HG03575 (cell line): ENCODE measurements at regions not wholly inside any gene's neighbourhood (a gene's known extent, or its start where the extent isn't known, plus 50 kb on each side); places are given as distances from the start of the nearest gene placed in this dataset.
"Not testable (repeated sequence)": the region's sequence is repeated elsewhere in the genome, so short reads cannot be mapped to it uniquely, and the experiment has no call there.

Experiments
- ATAC-seq: cut with Tn5 transposase; IDR thresholded peaks from one replicate; pipeline ENCODE4 v1.9.1; 2021; ENCODE audit not compliant: unreplicated experiment, insufficient number of reproducible peaks, low FRiP score; ENCODE audit errors: extremely low read depth

DNA sequence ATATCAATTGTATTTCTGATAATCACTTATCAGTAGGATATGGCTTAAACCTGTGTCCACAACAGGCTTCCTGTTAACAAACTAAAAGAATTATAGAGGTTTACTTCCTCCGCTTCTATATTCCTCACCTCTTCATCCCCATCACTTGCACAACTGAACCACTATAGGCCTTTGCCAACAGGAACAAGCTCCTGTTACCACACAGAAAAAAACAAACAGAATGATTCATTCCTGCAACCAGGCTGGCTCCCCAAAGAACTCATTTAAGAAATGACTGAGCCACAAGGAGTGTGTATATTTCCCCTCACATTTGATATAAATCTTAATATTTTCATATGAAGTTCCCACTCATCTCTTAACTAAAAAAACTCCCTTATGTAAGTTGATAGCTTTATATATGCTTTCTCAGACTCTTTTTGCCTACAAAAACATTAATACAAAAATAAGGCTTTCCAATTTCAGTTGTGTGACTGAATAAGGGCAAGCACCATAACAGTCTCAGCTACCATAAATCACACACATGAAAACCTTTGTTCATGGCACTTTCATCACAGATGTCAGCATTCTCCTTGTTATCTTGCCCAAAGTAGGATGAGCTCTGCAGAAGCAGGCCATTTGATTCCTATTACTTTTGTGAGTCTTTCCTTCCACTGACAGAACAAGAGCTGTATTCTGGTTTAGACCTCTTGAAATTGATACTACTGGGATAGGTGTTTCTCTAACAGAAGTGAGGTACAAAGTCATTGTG is 366.8 kb downstream of the SLITRK1 start:
- ATAC-seq, result no peak

DNA sequence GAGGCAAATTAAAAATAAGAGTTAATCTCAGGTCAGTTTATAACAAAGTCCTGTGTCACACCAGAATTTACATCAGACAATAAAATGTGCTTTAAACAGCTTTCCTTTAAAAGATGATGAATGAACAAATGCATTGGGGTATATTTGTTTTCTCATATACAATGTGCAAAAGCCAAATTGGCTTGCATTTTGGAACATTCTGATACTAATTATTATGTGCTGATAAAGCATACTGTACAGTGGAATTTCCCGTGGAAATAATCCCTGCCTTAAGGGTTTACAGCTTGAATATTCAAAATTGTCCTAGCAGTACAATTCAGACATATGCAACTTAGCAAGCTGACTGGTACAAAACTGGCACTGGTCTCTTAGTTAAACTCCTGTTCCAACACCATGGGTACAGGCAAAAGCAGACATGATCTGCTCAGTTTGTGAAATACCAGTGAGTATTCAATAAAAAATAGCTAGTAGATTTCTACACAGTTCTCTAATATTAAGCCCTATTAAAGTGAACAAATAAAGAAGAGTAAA is 373.4 kb downstream of the SLITRK1 start:
- ATAC-seq, result no peak

DNA sequence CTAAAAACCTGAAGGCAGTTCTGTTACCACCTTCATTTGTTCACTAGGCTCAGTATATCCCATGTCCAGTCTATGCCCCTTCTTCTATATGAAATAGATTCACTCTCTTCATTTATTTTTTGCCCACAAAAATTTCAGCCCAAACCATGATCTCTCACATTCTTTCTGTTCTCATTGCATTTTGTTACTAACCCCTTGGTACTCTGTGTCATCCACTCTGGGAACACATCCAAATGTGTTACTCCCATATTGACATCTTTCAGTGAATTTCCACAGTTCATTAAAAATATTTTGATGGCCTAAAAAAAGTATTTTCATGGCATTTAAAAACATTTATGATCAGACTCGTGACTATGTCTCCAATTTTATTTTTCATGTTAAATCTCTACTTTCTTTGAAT is 378.9 kb downstream of the SLITRK1 start:
- ATAC-seq, result no peak

DNA sequence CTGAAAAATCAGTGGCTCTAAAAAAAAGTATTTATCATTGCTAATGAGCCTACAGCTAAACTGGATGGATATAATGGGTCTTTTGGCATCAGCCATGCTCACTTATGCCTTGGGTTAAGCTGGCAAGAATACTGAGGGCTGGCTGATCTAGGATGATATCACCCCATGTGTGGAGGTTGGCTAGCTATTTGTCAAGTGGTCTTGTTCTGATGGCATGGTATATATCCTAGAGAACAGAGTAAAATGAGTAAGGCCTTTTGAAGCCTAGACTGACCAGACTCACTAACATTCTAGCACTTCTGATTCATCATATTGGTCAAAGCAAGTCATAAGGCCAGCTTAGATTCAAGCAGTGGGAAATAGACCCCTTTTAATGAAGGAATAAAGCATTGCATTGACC is 383.0 kb downstream of the SLITRK1 start:
- ATAC-seq, result no peak

DNA sequence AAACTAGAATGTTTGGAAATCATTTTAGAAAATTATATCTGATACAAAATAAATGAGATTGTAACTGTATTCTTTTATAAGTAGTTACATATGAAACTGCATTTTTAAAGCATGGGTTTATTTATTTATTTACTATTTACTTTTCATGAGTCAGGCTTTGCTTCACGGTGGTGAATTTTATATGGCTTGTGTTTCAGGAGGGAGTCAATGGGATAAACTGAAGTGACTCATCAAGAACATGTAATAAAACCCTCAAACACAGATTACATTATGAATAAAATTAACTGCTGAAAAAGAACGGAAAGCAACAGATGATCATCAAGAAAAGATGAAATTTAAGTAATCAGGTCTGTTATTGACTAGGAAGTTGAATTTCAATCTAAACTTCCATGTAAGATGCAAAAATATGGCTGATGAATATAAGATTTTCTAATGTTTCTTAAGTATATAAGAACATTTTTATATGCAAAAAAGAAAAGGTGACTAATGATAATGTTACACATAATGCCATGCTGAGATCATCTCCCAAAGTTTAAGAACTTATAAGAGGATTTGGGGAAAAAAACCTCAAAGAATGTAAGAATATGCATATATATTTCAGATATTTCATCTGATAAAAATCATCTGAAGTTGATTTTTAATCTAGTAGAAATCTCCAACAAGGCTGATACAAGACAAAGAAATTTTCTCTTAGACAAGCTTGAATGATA is 383.6 kb downstream of the SLITRK1 start:
- no peak for ATAC-seq

DNA sequence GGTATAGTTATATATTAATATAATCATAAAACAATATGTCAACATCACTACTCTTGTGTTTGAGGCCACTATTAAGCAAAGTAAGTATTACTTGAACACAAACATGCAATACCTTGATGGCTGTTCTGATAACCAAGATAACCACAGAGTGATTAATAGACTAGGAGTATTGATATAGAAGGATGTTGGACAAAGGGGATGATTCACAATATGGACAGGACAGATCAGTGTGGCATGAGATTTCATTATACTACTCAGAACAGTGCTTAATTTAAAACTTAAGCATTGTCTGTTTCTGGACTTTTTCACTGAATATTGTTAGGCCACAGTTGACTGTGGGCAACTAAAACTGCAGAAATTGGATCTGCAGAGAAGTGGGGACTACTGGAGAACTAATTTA is 384.2 kb downstream of the SLITRK1 start:
- no peak for ATAC-seq

DNA sequence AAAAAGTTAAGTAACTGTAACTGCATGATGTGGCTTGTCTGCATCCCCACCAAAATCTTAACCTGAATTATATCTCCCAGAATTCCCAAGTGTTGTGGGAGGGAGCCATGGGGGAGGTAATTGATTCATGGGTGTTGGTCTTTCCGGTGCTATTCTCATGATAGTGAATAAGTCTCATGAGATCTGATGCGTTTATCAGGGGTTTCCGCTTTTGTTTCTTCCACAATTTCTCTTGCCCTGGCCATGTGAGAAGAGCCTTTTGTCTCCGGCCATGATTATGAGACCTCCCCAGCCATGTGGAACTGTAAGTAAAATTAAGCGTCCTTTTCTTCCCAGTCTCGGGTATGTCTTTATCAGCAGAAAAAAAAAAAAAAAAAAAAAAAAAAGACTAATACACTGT is 385.8 kb downstream of the SLITRK1 start:
- no peak for ATAC-seq

DNA sequence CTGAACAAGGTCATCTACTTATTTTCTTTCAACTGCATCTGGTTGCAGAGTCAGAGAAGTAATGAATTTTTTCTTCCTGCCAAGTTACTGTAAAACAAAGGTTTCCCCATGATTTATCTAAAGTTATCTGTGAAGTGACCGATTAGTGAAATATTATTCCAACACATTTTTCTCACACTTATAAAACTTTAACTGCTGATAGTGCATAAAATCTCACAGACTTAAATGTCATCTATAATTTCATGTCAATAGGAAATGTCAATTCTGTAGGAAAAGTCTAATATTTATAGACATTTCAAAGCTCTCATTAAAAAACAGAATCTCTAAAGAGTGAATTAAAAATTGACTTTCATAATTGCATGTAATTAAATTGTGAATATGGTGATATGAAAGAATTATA is 397.2 kb downstream of the SLITRK1 start:
- ATAC-seq, result no peak

DNA sequence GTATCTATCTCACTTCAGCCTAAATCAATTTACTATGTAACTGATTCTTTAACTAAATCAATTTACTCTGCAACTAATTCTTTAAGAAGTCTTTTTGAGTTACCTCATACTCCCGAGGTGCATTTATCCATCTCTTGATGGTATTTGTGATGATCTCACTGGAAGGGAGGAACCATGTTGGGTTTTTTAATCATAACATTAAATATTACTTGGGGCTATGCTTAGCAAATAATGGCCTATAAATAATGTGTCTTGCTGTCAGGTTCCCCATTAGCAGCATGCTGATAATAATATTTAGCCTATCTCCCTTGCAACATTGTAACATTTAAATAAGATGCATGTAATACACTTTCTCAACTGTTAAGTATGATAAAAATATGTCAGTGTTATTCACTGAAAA is 411.3 kb downstream of the SLITRK1 start:
- ATAC-seq, result no peak

DNA sequence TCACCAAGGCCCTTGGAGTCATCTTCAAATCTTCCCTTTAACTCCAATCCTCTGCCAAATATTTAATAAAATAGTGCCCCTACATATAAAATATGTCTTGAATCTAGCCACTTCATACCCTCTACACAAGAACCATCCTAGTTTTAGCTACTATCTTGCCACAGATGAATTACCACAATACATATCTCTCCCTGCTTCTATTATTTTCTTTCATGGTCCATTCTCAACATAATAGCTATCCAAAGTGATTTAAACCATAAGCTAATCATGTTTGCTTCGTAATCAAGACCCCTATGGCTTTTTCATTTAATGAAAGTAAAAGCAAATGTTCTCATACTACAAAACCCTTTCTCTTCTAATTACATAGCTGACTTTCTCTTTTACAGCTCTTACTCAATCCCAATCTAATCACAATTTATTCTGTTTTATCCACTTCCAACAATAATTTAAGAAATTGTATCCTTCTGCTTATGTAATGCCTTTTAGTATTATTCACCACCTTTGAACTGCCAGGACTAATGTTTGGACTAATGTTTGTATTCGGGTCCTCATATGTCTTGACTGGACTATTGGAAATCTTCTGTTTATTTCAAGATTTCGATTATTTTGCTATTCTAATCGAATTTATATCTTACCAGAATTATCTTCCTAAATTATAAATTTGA is 412.0 kb downstream of the SLITRK1 start:
- ATAC-seq, result no peak

DNA sequence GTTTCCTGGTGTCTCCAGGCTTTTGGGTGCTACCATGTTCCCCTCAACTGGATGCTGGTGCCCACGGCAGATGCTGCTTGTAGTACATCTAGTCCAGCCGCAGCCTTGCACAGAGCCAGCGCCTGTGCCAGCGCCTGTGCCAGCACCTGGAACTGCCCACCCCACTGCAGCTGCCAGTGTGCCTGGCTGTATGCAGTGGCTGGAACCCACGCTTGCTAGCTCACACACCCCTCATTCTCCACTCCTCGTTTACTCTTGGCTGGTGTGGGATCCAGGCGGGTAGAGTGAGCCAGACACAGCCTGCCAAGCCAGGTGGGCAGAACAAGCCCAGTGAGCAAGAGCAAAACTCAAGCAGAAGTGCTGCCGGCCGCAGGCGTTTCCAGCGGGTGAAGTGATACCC is 428.6 kb downstream of the SLITRK1 start:
- ATAC-seq, result no peak

DNA sequence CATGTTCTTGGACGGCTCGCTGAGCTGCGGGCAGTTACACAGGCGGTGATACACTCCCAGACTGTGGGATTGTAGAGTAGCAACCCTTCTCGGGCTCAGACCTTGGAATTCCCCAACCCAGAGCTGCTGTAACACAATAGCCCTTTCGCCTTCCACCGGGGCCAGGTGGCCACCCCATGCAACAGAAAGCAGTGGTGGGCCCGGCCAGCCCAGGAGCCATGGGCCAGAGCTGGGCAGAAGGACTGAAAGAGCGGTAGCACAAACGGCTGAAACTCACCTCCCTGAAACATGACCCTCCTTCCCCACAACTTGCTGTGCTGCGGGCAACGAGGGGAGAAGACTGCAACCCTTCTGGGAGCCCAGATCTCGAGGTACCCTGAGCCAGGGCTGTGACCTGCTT is 429.0 kb downstream of the SLITRK1 start:
- no peak for ATAC-seq

DNA sequence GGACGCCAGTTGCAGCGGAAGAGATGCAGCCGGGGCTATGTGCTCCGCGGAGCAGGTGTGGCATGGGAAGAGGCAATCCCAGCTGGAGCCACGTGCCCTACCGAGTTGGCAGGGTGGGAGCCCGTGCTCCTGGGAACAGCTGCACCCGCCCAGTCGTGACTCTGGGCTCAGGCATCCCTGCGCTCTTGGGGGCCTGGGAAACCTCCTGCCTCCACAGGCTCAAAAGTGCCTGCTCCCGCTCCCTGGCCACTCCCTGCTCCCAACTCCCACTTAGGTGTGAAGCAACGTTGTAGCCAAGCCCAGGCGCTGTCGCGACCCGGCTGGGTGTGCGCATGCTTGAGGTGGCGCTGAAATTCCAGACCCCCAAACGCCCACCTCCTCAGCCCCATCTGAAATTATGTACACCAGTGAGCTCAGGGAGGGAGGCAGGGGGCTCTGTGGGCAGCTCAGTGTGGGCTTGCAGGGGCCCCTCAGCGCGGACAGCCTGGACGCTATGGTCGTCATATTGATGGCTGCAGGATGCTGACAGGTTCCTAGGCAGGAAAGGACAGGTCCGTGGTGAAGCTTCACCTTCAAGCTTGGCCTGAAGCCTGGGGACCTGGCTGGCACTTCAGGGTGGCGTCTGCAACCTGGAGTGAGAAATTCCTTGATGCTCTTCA is 429.9 kb downstream of the SLITRK1 start:
- ATAC-seq, result no peak

DNA sequence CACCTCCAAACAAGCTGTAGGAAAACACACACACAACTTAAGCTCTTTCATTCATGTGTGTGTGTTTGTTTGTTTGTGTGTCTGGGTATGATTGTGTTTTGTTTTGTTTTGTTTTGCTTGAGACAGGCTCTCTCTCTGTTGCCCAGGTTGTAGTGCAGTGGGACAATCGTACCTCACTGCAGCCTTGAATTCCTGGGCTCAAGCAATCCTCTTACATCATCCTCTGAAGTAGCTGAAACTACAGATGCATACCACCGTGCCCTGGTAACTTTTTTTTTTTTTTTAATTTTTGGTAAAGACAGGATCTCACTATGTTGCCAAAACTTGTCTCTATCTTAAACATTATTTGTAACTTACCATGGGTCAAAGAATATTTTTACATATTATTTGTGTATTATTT is 431.7 kb downstream of the SLITRK1 start:
- ATAC-seq, result no peak

DNA sequence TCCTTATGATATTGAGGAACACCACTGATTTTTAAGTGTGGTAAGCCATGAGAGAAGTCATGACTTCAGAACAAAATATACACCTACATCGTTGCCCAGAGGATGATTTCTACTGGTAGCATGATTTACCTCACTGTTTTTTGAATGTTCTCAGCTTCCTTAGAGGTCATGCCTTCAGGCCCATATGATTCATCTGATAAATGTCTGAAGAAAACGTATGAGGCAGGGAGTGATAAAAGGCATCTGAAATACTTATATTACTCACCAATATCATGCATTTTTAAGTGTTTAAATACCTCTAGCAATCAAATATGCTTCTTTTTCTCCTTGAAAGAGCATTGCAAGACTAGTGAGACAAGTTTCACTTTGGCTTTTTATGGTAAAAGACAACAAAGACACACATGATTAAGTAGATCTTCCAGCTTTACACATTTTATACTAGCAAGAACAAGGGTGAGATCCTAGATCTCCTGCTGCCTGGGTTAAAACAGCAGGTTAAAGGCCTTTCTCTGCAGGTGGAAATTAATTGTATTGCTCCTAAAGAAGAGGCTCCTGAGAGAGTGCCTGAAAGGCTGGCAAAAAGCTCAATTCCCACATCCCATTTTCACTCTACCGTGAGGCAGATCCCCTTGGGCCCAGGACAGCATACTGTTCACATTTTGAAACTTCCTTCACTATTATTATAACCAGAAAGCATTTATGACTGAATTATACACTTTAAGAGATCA is 432.4 kb downstream of the SLITRK1 start:
- ATAC-seq, result no peak

DNA sequence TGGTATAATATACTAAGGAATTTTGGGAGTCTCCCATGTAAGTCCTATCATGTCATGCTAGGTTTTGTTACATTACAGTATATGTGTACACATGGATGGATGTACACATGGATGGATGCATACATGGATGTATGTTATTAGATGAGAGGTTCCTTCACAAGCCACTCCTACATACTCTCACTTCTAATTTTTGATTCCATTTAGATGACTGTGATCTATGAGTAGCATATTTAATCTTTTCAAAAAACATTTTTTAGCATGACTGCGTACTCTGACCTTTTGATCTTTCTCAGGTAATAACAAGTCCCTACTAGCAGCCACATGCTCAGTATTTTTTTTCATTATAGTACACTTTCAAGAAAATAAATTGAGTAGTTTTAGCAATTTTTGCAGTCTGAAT is 441.8 kb downstream of the SLITRK1 start:
- no peak for ATAC-seq

DNA sequence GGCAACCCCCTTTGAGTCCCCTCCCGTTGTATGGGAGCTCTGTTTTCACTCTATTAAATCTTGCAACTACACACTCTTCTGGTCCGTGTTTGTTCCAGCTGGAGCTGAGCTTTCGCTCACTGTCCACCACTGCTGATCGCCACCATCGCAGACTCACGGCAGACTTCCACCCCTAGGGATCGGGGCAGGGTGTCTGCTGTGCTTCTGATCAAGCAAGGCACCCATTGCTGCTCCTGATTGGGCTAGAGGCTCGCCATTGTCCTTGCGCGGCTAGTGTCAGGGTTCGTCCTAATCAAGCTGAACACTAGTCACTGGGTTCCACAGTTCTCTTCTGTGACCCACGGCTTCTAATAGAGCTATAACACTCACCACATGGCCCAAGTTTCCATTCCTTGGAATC is 442.8 kb downstream of the SLITRK1 start:
- ATAC-seq, result not testable (repeated sequence)

DNA sequence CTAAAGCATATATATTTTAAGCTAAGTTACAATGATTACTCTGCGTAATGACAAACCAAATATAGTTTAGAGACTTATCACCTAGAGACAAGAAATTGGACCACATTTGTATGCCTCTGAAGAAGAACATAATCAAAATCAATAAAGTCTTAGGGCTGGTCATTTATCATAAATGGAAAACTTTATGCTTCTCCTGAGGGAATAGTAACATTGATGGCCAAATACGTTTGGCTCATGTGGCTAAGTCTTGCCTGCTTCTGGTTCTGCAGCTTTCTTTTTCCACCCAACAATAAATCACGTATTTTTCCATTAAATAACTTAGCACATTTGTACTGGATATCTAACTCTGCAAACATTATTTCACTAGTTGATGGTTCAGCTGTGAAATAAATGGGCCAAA is 458.4 kb downstream of the SLITRK1 start:
- ATAC-seq, result no peak

DNA sequence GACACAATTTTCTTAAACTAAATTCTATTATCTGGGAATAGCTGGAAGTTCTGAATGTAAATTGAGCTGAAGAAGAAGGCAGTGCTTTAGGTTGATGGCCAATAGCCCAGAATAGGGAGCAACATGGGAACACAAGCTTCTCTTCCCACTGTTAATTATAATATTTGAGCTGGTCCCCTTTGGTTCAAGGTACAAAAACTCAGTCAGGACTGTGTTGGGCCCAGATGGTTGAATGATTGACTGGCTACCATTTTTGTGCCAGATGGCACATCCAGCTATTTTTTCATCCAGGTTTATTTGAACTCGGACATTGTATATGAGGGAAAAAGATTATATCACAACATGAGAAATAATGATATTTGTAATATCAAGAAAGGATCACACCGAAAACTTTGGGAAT is 458.9 kb downstream of the SLITRK1 start:
- ATAC-seq, result no peak
